NT2/D1 (cell line): ENCODE measurements at regions not wholly inside any gene's neighbourhood (a gene's known extent, or its start where the extent isn't known, plus 50 kb on each side); places are given as distances from the start of the nearest gene placed in this dataset.

ENCODE experiments used
- DNase-seq: peaks from one replicate; pipeline ENCODE4 v3.0.0-alpha.2; 2011; ENCODE audit warnings: low read depth, low spot score
- H3K27me3 ChIP-seq: 2 replicates; pipeline ENCODE4 v1.6.0; 2011; ENCODE audit warnings: mild to moderate bottlenecking; ENCODE audit not compliant: insufficient read length, insufficient read depth
- H3K36me3 ChIP-seq: 2 replicates; pipeline ENCODE4 v1.6.1; 2011; ENCODE audit warnings: mild to moderate bottlenecking, low read length, mixed read lengths; ENCODE audit not compliant: insufficient read depth, insufficient read length
- H3K4me1 ChIP-seq: 2 replicates; pipeline ENCODE4 v1.5.1; 2011; ENCODE audit not compliant: insufficient read depth, insufficient read length
- H3K4me3 ChIP-seq: 2 replicates; pipeline ENCODE4 v1.5.1; 2011; ENCODE audit warnings: low read depth; ENCODE audit not compliant: insufficient read length
- H3K9ac ChIP-seq: 2 replicates; pipeline ENCODE4 v1.6.0; 2011; ENCODE audit warnings: low read depth; ENCODE audit not compliant: insufficient read length
- H3K9me3 ChIP-seq: 2 replicates; pipeline ENCODE4 v1.5.1; 2011; ENCODE audit warnings: mild to moderate bottlenecking, low read length; ENCODE audit not compliant: insufficient read depth
- SUZ12 ChIP-seq: IDR thresholded peaks from 2 replicates; pipeline ENCODE4 v1.6.1; 2011; ENCODE audit not compliant: insufficient read length, insufficient read depth; ENCODE audit errors: extremely low read depth
- YY1 ChIP-seq: IDR thresholded peaks from 2 replicates; pipeline ENCODE4 v1.6.1; 2011; ENCODE audit not compliant: insufficient read length, insufficient read depth
- ZNF274 ChIP-seq: IDR thresholded peaks from 2 replicates; pipeline ENCODE4 v1.6.1; 2011; ENCODE audit warnings: mild to moderate bottlenecking, low read depth, low read length

- DNase-seq, result no peak
- Histone ChIP-seq H3K4me3 (no peak overlapping the region), H3K36me3 (no peaks in the 10 kb centered on the region), H3K27me3 (no peaks in the 10 kb centered on the region), H3K4me1 (no peaks in the 10 kb centered on the region), H3K9me3 (no peaks in the 10 kb centered on the region), H3K9ac (no peak overlapping the region)
- TF ChIP-seq SUZ12 (no peak), YY1 (no peak), ZNF274 (no peak)
Measured at GRCh38 chr15:46778876-46779275, 938.4 kb upstream of the SEMA6D start.

DNA sequence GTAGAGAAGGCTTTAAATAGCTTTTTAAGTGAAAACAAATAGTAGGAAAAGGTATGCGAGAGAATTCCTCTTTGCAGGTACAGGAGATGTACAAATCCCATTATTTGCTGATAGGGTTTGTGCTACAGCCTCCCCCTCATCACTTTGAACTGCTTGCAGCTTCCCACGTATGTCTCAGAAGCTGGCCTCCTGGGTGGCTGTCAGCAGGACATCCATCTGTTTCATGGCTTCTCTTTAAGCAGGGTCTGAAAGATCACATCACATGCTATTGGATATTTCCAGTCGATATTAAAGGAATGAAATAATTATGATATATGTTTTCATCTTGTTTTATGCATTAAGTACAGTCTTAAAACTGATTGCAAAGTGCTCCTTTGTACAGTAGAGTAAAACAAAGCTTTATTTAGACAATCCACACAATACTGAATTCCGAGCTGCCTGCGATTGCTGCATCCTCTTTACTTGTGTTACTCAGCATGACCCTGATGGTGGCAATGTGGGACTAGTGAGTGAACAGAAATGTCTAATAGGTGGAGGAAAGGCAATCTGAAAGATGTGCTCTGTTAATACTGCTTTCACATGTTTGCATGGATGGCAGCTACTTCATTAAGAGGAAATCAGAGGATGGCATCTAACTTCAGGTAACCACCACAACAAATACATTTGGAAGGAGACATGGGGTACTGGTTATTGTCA, 930.6 kb upstream of the SEMA6D start:
- no peak overlapping the region for H3K4me3 ChIP-seq
- DNase-seq, result no peak

DNA sequence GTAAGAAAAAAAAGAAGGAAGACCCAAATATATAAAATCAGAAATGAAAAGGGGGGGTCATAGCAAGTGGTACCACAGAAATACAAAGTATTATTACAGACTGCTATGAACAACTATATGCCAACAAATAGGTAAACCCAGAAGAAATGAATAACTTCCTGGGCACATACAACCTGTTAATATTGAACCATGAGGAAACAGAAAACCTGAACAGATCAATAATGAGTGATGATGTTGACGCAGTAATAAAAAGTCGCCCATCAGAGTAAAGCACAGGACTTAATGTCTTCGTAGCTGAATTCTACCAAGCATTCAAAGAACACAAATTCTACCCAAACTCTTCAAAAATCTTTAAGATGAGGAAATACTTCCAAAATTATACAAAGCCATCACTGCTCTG, 921.6 kb upstream of the SEMA6D start:
- no peaks in the 10 kb centered on the region for H3K4me1 ChIP-seq
- no peaks in the 10 kb centered on the region for H3K9me3 ChIP-seq
- H3K4me3 ChIP-seq, result no peak overlapping the region
- TF ChIP-seq SUZ12, result no peak
- no peak for TF ChIP-seq YY1
- TF ChIP-seq ZNF274, result no peak
- no peak overlapping the region for H3K9ac ChIP-seq
- no peak for DNase-seq
- no peaks in the 10 kb centered on the region for H3K27me3 ChIP-seq
- H3K36me3 ChIP-seq, result no peaks in the 10 kb centered on the region

More for the DNA sequence above, 930.6 kb upstream of the SEMA6D start:
- H3K27me3 ChIP-seq, result no peaks in the 10 kb centered on the region
- H3K36me3 ChIP-seq, result no peaks in the 10 kb centered on the region
- H3K9ac ChIP-seq, result no peak overlapping the region
- no peaks in the 10 kb centered on the region for H3K4me1 ChIP-seq
- TF ChIP-seq SUZ12 (no peak), ZNF274 (no peak), YY1 (no peak)
- H3K9me3 ChIP-seq, result no peaks in the 10 kb centered on the region

- Histone ChIP-seq H3K4me1 (no peaks in the 10 kb centered on the region), H3K36me3 (no peaks in the 10 kb centered on the region), H3K9me3 (no peaks in the 10 kb centered on the region), H3K4me3 (no peak overlapping the region), H3K27me3 (no peaks in the 10 kb centered on the region), H3K9ac (no peak overlapping the region)
- TF ChIP-seq YY1, result no peak
- no peak for DNase-seq
Measured at GRCh38 chr15:46808834-46809233, 908.5 kb upstream of the SEMA6D start.

GRCh38 chr15:46815240-46815639, 902.1 kb upstream of the SEMA6D start:
- no peaks in the 10 kb centered on the region for H3K4me1 ChIP-seq
- no peaks in the 10 kb centered on the region for H3K36me3 ChIP-seq
- DNase-seq, result no peak
- TF ChIP-seq ZNF274 (no peak), YY1 (no peak), SUZ12 (no peak)
- H3K9me3 ChIP-seq, result no peaks in the 10 kb centered on the region
- no peaks in the 10 kb centered on the region for H3K27me3 ChIP-seq
- H3K4me3 ChIP-seq, result no peak overlapping the region
- no peak overlapping the region for H3K9ac ChIP-seq

DNA sequence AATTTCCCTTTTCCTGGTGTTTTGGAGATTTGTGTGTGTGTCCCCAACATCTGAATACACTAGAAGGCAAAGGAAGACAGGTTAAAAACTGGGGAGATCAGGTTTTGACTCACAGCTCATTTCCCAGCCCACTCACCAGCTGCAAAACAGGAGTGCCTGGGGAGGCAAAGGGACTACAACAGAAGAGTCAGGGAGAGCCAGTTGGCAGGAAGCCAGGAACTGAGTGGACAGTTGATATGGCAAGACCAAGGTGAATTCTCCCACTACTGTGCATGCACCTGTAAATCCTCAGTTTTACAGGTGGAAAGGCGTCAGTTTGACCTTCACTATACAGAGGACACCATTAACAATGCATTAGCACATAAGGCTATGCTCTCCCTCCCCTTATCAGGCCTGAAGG, 901.5 kb upstream of the SEMA6D start:
- DNase-seq, result no peak
- no peak overlapping the region for H3K4me3 ChIP-seq
- no peaks in the 10 kb centered on the region for H3K4me1 ChIP-seq
- no peak overlapping the region for H3K9ac ChIP-seq
- H3K27me3 ChIP-seq, result no peaks in the 10 kb centered on the region
- no peak for TF ChIP-seq YY1
- H3K36me3 ChIP-seq, result no peaks in the 10 kb centered on the region
- no peaks in the 10 kb centered on the region for H3K9me3 ChIP-seq

DNA sequence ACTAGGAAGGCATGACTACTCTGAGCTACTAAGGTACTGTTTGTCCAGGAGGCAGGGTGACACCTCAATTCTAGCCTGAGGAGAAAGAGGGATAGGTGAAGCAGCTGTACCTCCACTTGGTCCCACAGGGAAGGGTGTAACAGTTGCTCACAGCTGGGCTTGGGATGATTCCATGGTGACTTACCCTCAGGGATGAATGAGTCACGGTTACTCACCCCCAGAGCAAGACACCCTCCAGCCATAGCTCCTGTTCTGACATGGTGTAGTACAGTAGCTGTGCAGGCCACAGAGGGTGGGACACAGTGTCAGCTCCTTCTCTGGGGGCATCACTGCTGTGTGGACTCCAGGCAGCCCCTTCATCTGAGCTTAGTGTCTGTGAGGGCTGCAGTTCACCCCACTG, 868.6 kb upstream of the SEMA6D start:
- peaks cover 13% of the 10 kb centered on the region; the same call in 1 of the 2 replicates for H3K9me3 ChIP-seq
- H3K4me1 ChIP-seq, result no peaks in the 10 kb centered on the region
- no peaks in the 10 kb centered on the region for H3K36me3 ChIP-seq
- no peak overlapping the region for H3K9ac ChIP-seq
- no peak overlapping the region for H3K4me3 ChIP-seq
- no peak for TF ChIP-seq YY1
- no peak for TF ChIP-seq ZNF274
- no peak for TF ChIP-seq SUZ12
- DNase-seq, result no peak
- no peaks in the 10 kb centered on the region for H3K27me3 ChIP-seq
